22Rv1 (cell line): ENCODE measurements at regions not wholly inside any gene's neighbourhood (a gene's known extent, or its start where the extent isn't known, plus 50 kb on each side); places are given as distances from the start of the nearest gene placed in this dataset.

Source experiments
- CTCF ChIP-seq: fragments of 450-650 bp; IDR thresholded peaks from 2 replicates; pipeline ENCODE4 v1.5.1; 2017; ENCODE audit warnings: mild to moderate bottlenecking
- ZFX ChIP-seq: fragments of 450-650 bp; IDR thresholded peaks from 2 replicates; pipeline ENCODE4 v1.6.1; 2017; ENCODE audit warnings: antibody characterized with exemption, borderline replicate concordance

GRCh38 chr3:4219227-4219568 lies 84.0 kb upstream of the SETMAR start:
- TF ChIP-seq CTCF, result no peak
- TF ChIP-seq ZFX, result no peak
